NCI-H1694 (cell line): ENCODE measurements at regions not wholly inside any gene's neighbourhood (a gene's known extent, or its start where the extent isn't known, plus 50 kb on each side); places are given as distances from the start of the nearest gene placed in this dataset.

ENCODE experiments used
- DNase-seq: peaks from one replicate; lab custom pipeline; 2025; lab: John Stamatoyannopoulos, UW

GRCh38 chr3:137061186-137061585 lies 103.4 kb downstream of the IL20RB start:
- DNase-seq: no peak

- no peak for DNase-seq
Measured at GRCh38 chr3:137062250-137062649, 104.5 kb downstream of the IL20RB start.

- no peak for DNase-seq
Measured at GRCh38 chr3:137065381-137065780, 107.6 kb downstream of the IL20RB start.

- no peak for DNase-seq
Measured at GRCh38 chr3:137066092-137066491, 108.3 kb downstream of the IL20RB start.

- no peak for DNase-seq
Measured at GRCh38 chr3:137071104-137071503, 113.3 kb downstream of the IL20RB start.

- DNase-seq: no peak
Measured at GRCh38 chr3:137075020-137075419, 117.2 kb downstream of the IL20RB start.

- no peak for DNase-seq
Measured at GRCh38 chr3:137078040-137078439, 120.3 kb downstream of the IL20RB start.

GRCh38 chr3:137079571-137079970 lies 121.8 kb downstream of the IL20RB start:
- DNase-seq: no peak

GRCh38 chr3:137081711-137082110 lies 123.9 kb downstream of the IL20RB start:
- DNase-seq: no peak

- no peak for DNase-seq
Measured at GRCh38 chr3:137082763-137083162, 125.0 kb downstream of the IL20RB start.

- DNase-seq: no peak
Measured at GRCh38 chr3:137083332-137083731, 125.5 kb downstream of the IL20RB start.

- DNase-seq: no peak
Measured at GRCh38 chr3:137084586-137084985, 126.8 kb downstream of the IL20RB start.

- DNase-seq: no peak
Measured at GRCh38 chr3:137097386-137097785, 139.6 kb downstream of the IL20RB start.

GRCh38 chr3:137097852-137098251 lies 140.1 kb downstream of the IL20RB start:
- no peak for DNase-seq

- DNase-seq: no peak
Measured at GRCh38 chr3:137099364-137100219, 141.8 kb downstream of the IL20RB start.

GRCh38 chr3:137100326-137100725 lies 142.5 kb downstream of the IL20RB start:
- no peak for DNase-seq

- peak; percentile 83 for DNase-seq
Measured at GRCh38 chr3:137103739-137104138, 146.0 kb downstream of the IL20RB start.

- DNase-seq: peak; percentile 80
Measured at GRCh38 chr3:137105277-137105977, 147.6 kb downstream of the IL20RB start.

- no peak for DNase-seq
Measured at GRCh38 chr3:137106612-137107240, 148.9 kb downstream of the IL20RB start.

GRCh38 chr3:137108699-137109440 lies 151.1 kb downstream of the IL20RB start:
- no peak for DNase-seq

GRCh38 chr3:137110392-137110996 lies 152.7 kb downstream of the IL20RB start:
- DNase-seq: peak; percentile 61

GRCh38 chr3:137111497-137111896 lies 153.7 kb downstream of the IL20RB start:
- DNase-seq: no peak
